ENCODE measurements at regions not wholly inside any gene's neighbourhood (a gene's known extent, or its start where the extent isn't known, plus 50 kb on each side); places are given as distances from the start of the nearest gene placed in this dataset.

GRCh38 chr9:134975253-134975652, 57.5 kb upstream of the FCN1 start:
- H3K23ac ChIP-seq (ENCODE audit: insufficient read length, low read depth, low read length): no peak overlapping the region
- Mint-ChIP-seq H3K9me3 (no peaks in the 10 kb centered on the region), H3K4me3 (peak overlapping the region; percentile 25 to 28; a peak in 3 of 5 replicates), H3K36me3 (ENCODE audit: insufficient read depth in 1 of 3, low read depth in 3 of 3) (no peaks in the 10 kb centered on the region), H3K4me1 (peaks cover 47 to 54% of the 10 kb centered on the region in 2 experiments), H3K27ac (peak overlapping the region in 2 of 3 experiments; percentile 38 to 93; a peak in 3 of 7 replicates), H3K27me3 (ENCODE audit: low read depth) (peaks cover 16% of the 10 kb centered on the region)
- H3K27me3 ChIP-seq (ENCODE audit: insufficient read depth, low read length): no peaks in the 10 kb centered on the region
- H3K23me2 ChIP-seq (ENCODE audit: insufficient read length, low read depth, low read length, poor library complexity, severe bottlenecking): no peaks in the 10 kb centered on the region
- H2BK20ac ChIP-seq (ENCODE audit: low read depth, low read length, poor library complexity, severe bottlenecking): no peak overlapping the region
- no peak for DNase-seq
- no peaks in the 10 kb centered on the region for H4K20me1 ChIP-seq (ENCODE audit: control insufficient read depth, insufficient read depth, insufficient read length)
- no peak overlapping the region for H3K14ac ChIP-seq (ENCODE audit: insufficient read depth, low read length)
- no peak overlapping the region for H4K8ac ChIP-seq (replicated peaks; ENCODE audit: insufficient read length, low read depth, low read length)
- no peak overlapping the region for H2AFZ ChIP-seq (ENCODE audit: low read length)
- no peak overlapping the region for H4K5ac ChIP-seq (ENCODE audit: insufficient read length, low read depth, low read length)
- H3K79me1 ChIP-seq (ENCODE audit: insufficient read depth, low read depth, low read length, poor library complexity, severe bottlenecking): no peaks in the 10 kb centered on the region
- H3K27ac ChIP-seq (ENCODE audit: insufficient read length, low read depth, low read length): no peak overlapping the region
- H3K56ac ChIP-seq (ENCODE audit: insufficient read length, low read depth, low read length): no peak overlapping the region
- H2BK12ac ChIP-seq (ENCODE audit: insufficient read length, low read depth, low read length): no peak overlapping the region
- H4K91ac ChIP-seq (ENCODE audit: insufficient read length, low read depth, low read length): no peak overlapping the region
- no peak overlapping the region for H3K18ac ChIP-seq (ENCODE audit: insufficient read length, low read depth, low read length)
- H3K4me1 ChIP-seq (ENCODE audit: insufficient read depth, low read length): peaks cover 4% of the 10 kb centered on the region; the same call in 1 of the 2 replicates
- no peak overlapping the region for H2BK15ac ChIP-seq (ENCODE audit: low read depth, low read length)
- no peak overlapping the region for H2BK5ac ChIP-seq (ENCODE audit: insufficient read length, low read length)
- WGBS (ENCODE audit: extremely low coverage, insufficient read length, low lambda C conversion rate): no CpG with 5 or more reads among the region's 1 CpG
- no peak overlapping the region for H2BK120ac ChIP-seq (ENCODE audit: low read depth, low read length, poor library complexity, severe bottlenecking)
- H3K4ac ChIP-seq (ENCODE audit: low read depth, low read length): no peak overlapping the region
- no peak overlapping the region for H2AK5ac ChIP-seq (ENCODE audit: insufficient read length, low read length)
- no peak overlapping the region for H3T11ph ChIP-seq (ENCODE audit: low read length)
- H3K79me2 ChIP-seq (ENCODE audit: insufficient read depth, low read length): no peaks in the 10 kb centered on the region
- peak overlapping the region; percentile 8 for H3K4me2 ChIP-seq (ENCODE audit: insufficient read depth, insufficient read length, low read length)
- TF ChIP-seq, protein P1, sequence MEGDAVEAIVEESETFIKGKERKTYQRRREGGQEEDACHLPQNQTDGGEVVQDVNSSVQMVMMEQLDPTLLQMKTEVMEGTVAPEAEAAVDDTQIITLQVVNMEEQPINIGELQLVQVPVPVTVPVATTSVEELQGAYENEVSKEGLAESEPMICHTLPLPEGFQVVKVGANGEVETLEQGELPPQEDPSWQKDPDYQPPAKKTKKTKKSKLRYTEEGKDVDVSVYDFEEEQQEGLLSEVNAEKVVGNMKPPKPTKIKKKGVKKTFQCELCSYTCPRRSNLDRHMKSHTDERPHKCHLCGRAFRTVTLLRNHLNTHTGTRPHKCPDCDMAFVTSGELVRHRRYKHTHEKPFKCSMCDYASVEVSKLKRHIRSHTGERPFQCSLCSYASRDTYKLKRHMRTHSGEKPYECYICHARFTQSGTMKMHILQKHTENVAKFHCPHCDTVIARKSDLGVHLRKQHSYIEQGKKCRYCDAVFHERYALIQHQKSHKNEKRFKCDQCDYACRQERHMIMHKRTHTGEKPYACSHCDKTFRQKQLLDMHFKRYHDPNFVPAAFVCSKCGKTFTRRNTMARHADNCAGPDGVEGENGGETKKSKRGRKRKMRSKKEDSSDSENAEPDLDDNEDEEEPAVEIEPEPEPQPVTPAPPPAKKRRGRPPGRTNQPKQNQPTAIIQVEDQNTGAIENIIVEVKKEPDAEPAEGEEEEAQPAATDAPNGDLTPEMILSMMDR (conservative IDR thresholded peaks at IDR 0.05): no peak
- no peak overlapping the region for H3K9ac ChIP-seq (ENCODE audit: extremely low read depth, insufficient read length, low read length)
- H3K9me3 ChIP-seq (ENCODE audit: control insufficient read depth, low read depth, low read length): no peaks in the 10 kb centered on the region

Measured in H9 (cell line).